KMS-11 (cell line): ENCODE measurements at regions not wholly inside any gene's neighbourhood (a gene's known extent, or its start where the extent isn't known, plus 50 kb on each side); places are given as distances from the start of the nearest gene placed in this dataset.

Experiments
- H2AFZ ChIP-seq: fragments of 200-600 bp; sonication (generic); 2 replicates; pipeline ENCODE4 v1.6.1; 2016; ENCODE audit warnings: antibody characterized with exemption, mixed run types, low read depth
- H3K27ac ChIP-seq: fragments of 200-600 bp; sonication (generic); 2 replicates; pipeline ENCODE4 v1.6.1; 2016; ENCODE audit warnings: mild to moderate bottlenecking, mixed run types
- H3K27me3 ChIP-seq: fragments of 200-600 bp; sonication (generic); 2 replicates; pipeline ENCODE4 v1.6.1; 2017; ENCODE audit warnings: mild to moderate bottlenecking, low read depth, mixed run types, moderate library complexity; ENCODE audit not compliant: insufficient read depth
- H3K36me3 ChIP-seq: fragments of 200-600 bp; sonication (generic); 2 replicates; pipeline ENCODE4 v1.6.1; 2017; ENCODE audit warnings: mild to moderate bottlenecking, mixed run types; ENCODE audit not compliant: insufficient read depth
- H3K4me1 ChIP-seq: fragments of 200-600 bp; sonication (generic); 2 replicates; pipeline ENCODE4 v1.6.1; 2016; ENCODE audit warnings: mild to moderate bottlenecking, low read depth, mixed run types; ENCODE audit not compliant: poor library complexity, severe bottlenecking
- H3K4me2 ChIP-seq: fragments of 200-600 bp; sonication (generic); 2 replicates; pipeline ENCODE4 v1.7.0; 2016; ENCODE audit warnings: mild to moderate bottlenecking, mixed run types
- H3K4me3 ChIP-seq: fragments of 200-600 bp; sonication (generic); IDR thresholded peaks from 2 replicates; pipeline ENCODE4 v1.6.1; 2017; ENCODE audit warnings: low read depth, low read length, mixed read lengths; ENCODE audit not compliant: insufficient read depth
- H3K79me2 ChIP-seq: fragments of 200-600 bp; sonication (generic); 2 replicates; pipeline ENCODE4 v1.6.1; 2016; ENCODE audit warnings: low read depth, mixed run types; ENCODE audit not compliant: insufficient read depth
- H3K9ac ChIP-seq: fragments of 200-600 bp; sonication (generic); 2 replicates; pipeline ENCODE4 v1.6.1; 2016; ENCODE audit warnings: mild to moderate bottlenecking, mixed run types
- H4K20me1 ChIP-seq: fragments of 200-600 bp; sonication (generic); 2 replicates; pipeline ENCODE4 v1.6.1; 2016; ENCODE audit warnings: mild to moderate bottlenecking, mixed run types; ENCODE audit not compliant: insufficient read depth
- TF ChIP-seq, protein P1 (sequence below): fragments of 200-600 bp; sonication (generic); conservative IDR thresholded peaks from 2 replicates; pipeline ENCODE4 v1.6.1; 2017; ENCODE audit warnings: low read depth, mild to moderate bottlenecking, antibody characterized with exemption, low read length, moderate library complexity, mixed read lengths

DNA sequence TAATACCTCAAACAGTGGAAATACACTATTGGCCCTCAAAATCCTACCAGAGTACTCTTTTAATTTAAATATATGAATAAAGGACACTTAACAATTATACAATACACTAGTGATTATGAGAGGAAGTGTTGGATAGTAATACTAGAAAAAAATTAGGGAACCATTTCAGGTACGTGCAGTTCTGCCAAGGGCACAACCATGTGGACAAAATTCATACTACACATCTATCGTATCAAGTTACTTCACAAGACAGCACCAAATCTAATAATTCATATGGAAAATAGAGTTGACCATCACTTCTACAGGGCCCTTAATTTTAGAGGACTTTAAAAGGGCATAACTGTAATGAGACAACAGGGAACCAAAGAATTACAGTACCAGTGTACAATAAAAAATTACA is 69.2 kb upstream of the ZCCHC13 start:
- TF ChIP-seq, protein P1, sequence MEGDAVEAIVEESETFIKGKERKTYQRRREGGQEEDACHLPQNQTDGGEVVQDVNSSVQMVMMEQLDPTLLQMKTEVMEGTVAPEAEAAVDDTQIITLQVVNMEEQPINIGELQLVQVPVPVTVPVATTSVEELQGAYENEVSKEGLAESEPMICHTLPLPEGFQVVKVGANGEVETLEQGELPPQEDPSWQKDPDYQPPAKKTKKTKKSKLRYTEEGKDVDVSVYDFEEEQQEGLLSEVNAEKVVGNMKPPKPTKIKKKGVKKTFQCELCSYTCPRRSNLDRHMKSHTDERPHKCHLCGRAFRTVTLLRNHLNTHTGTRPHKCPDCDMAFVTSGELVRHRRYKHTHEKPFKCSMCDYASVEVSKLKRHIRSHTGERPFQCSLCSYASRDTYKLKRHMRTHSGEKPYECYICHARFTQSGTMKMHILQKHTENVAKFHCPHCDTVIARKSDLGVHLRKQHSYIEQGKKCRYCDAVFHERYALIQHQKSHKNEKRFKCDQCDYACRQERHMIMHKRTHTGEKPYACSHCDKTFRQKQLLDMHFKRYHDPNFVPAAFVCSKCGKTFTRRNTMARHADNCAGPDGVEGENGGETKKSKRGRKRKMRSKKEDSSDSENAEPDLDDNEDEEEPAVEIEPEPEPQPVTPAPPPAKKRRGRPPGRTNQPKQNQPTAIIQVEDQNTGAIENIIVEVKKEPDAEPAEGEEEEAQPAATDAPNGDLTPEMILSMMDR: no peak
- H3K79me2 ChIP-seq: no peaks in the 10 kb centered on the region
- no peak overlapping the region for H2AFZ ChIP-seq
- no peak overlapping the region for H3K4me3 ChIP-seq
- H3K36me3 ChIP-seq: no peaks in the 10 kb centered on the region
- H3K27ac ChIP-seq: no peak overlapping the region
- H3K4me1 ChIP-seq: no peaks in the 10 kb centered on the region
- no peak overlapping the region for H3K4me2 ChIP-seq
- H3K27me3 ChIP-seq: no peaks in the 10 kb centered on the region
- no peaks in the 10 kb centered on the region for H4K20me1 ChIP-seq
- no peak overlapping the region for H3K9ac ChIP-seq

DNA sequence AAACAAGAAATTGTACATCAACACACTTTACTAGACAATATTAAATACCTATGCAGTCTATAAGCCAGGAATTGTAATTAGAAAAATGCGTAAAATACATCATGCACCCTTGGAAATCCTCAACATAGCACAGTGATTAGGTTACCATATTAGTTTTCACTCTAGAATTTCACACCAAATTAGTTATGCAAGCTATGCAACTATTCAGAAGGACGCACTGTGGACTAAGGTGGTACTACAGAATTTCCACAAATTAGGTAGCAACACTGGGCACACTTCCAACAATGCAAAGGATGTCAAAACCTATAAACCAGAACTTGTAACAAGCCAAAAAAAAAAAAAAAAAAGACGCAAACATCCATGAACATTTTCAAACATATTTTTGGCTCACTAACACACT is 71.1 kb upstream of the ZCCHC13 start:
- Histone ChIP-seq H3K27ac (no peak overlapping the region), H3K79me2 (no peaks in the 10 kb centered on the region; the same call in 1 of the 2 replicates), H3K4me1 (no peaks in the 10 kb centered on the region), H3K9ac (no peak overlapping the region), H2AFZ (no peak overlapping the region), H3K4me2 (no peak overlapping the region), H4K20me1 (no peaks in the 10 kb centered on the region), H3K27me3 (no peaks in the 10 kb centered on the region), H3K4me3 (no peak overlapping the region), H3K36me3 (no peaks in the 10 kb centered on the region)
- TF ChIP-seq, protein P1: no peak

DNA sequence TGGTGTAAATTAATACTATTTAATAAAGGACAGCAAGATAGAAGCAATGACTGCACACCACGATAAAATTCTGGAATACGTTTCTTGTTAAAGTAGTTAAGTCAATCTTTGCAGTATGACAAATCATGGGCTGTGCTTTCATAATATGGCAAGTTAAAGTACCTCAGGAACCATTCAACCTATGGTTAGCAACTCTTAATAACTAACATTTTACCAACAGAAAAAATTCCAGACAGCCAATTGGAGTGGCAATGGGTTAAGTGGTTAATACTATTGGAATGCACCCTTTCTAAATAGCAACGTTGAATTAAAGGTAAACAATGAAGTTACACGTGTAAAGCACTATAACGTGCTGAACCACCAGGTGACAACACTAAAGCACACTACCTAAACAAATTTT is 72.4 kb upstream of the ZCCHC13 start:
- H3K36me3 ChIP-seq: no peaks in the 10 kb centered on the region
- H3K4me3 ChIP-seq: no peak overlapping the region
- H3K4me2 ChIP-seq: no peak overlapping the region
- no peaks in the 10 kb centered on the region for H3K27me3 ChIP-seq
- no peak overlapping the region for H2AFZ ChIP-seq
- TF ChIP-seq, protein P1: no peak
- no peaks in the 10 kb centered on the region; the same call in 1 of the 2 replicates for H3K79me2 ChIP-seq
- H4K20me1 ChIP-seq: no peaks in the 10 kb centered on the region
- no peak overlapping the region for H3K27ac ChIP-seq
- H3K4me1 ChIP-seq: no peaks in the 10 kb centered on the region
- H3K9ac ChIP-seq: no peak overlapping the region

DNA sequence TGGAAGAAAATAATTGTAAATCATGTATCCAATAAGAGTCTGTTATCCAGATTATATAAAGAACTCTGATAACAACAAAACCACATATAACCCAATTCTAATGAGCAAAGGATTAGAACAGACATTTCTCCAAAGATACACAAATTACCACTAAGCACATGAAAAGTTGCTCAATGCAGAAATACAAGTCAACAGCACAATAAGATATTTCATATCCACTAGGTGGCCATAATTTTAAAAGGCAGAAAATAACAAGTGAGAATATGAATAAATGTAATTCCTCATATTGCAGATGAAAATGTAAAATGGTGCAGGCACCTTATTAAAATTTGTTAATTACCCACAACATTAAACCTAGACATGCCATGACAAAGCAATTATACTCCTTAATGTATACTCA is 73.9 kb upstream of the ZCCHC13 start:
- Histone ChIP-seq H3K27me3 (no peaks in the 10 kb centered on the region), H3K4me2 (no peak overlapping the region), H4K20me1 (no peaks in the 10 kb centered on the region), H3K27ac (no peak overlapping the region), H3K9ac (no peak overlapping the region), H2AFZ (no peak overlapping the region), H3K36me3 (no peaks in the 10 kb centered on the region), H3K79me2 (no peaks in the 10 kb centered on the region; the same call in 1 of the 2 replicates), H3K4me1 (no peaks in the 10 kb centered on the region), H3K4me3 (no peak overlapping the region)
- TF ChIP-seq, protein P1: no peak
